Lung (tissue), 11 donors: ENCODE measurements at regions not wholly inside any gene's neighbourhood (a gene's known extent, or its start where the extent isn't known, plus 50 kb on each side); places are given as distances from the start of the nearest gene placed in this dataset.

Experiments
- ATAC-seq: fragments of 200-7000 bp; cut with Tn5 transposase; one replicate; pipeline ENCODE4 v1.9.1; 2020; ENCODE audit warnings: moderate number of reproducible peaks; ENCODE audit not compliant: insufficient read depth, low FRiP score
- DNase-seq, 3 donors: peaks; one replicate each; pipeline ENCODE4 v3.0.0-alpha.2; 2013 to 2017
- H3K27ac ChIP-seq, 2 donors: one replicate each; pipeline ENCODE4 v1.5.1; 2013; ENCODE audit warnings: mild to moderate bottlenecking in 2 of 2, moderate library complexity in 2 of 2, control low read depth in 1 of 2, inconsistent platforms in 1 of 2, low read depth in 1 of 2, low read length in 1 of 2
- H3K27me3 ChIP-seq, 3 donors: one replicate each; pipeline ENCODE4 v1.5.1; 2013; ENCODE audit warnings: low read length in 2 of 3; ENCODE audit not compliant: control insufficient read depth in 3 of 3, insufficient read depth in 3 of 3
- H3K36me3 ChIP-seq, 4 donors: one replicate each; pipeline ENCODE4 v1.5.1; 2013; ENCODE audit warnings: low read length in 4 of 4, mild to moderate bottlenecking in 1 of 4, moderate library complexity in 1 of 4; ENCODE audit not compliant: control insufficient read depth in 4 of 4, insufficient read depth in 4 of 4
- H3K4me1 ChIP-seq, 5 donors: one replicate each; pipeline ENCODE4 v1.5.1; 2013; ENCODE audit warnings: low read length in 5 of 5, mild to moderate bottlenecking in 2 of 5, moderate library complexity in 1 of 5; ENCODE audit not compliant: control insufficient read depth in 5 of 5, insufficient read depth in 5 of 5
- H3K4me3 ChIP-seq: one replicate; pipeline ENCODE4 v1.5.1; 2013; ENCODE audit warnings: mild to moderate bottlenecking, control low read depth, moderate library complexity
- H3K9ac ChIP-seq, 2 donors: one replicate each; pipeline ENCODE4 v1.5.1; 2013; ENCODE audit warnings: low read length in 2 of 2, control low read depth in 1 of 2; ENCODE audit not compliant: insufficient read depth in 1 of 2
- H3K9me3 ChIP-seq, 4 donors: one replicate each; pipeline ENCODE4 v1.5.1; 2013; ENCODE audit warnings: low read length in 3 of 4, mild to moderate bottlenecking in 1 of 4, moderate library complexity in 1 of 4; ENCODE audit not compliant: control insufficient read depth in 4 of 4, insufficient read depth in 3 of 4
- CTCF ChIP-seq: IDR thresholded peaks from 2 replicates; pipeline ENCODE4 v1.5.1; 2012; ENCODE audit warnings: mild to moderate bottlenecking; ENCODE audit errors: control extremely low read depth, extremely low read depth
- WGBS, 2 donors: extraction: QIAGEN DNeasy Blood & Tissue Kit; methylation state at CpG; one replicate each; pipeline ENCODE4 v1.1.7; 2013; 5-methylcytosine and 5-hydroxymethylcytosine counted together
- donor health status: control.
- donor health status: control.
- donor health status: Bipolar disorder and iron deficiency.
- donor health status: healthy.
- donor health status: DM: yes; HTN: yes; CAD: no.

GRCh38 chr4:147335183-147335582 is 145.7 kb upstream of the EDNRA start:
- H3K4me1 ChIP-seq = peaks cover 0 to 4% (median 0%) of the 10 kb centered on the region in 5 donors
- TF ChIP-seq CTCF = no peak
- H3K36me3 ChIP-seq = no peaks in the 10 kb centered on the region
- DNase-seq = no peak
- H3K4me3 ChIP-seq = no peak overlapping the region
- WGBS, 2 donors = 95 to 100% methylated on average over 1 of the region's 1 CpG
- H3K9ac ChIP-seq = no peak overlapping the region
- ATAC-seq = no peak
- H3K27ac ChIP-seq = no peak overlapping the region
- no peaks in the 10 kb centered on the region for H3K9me3 ChIP-seq
- no peaks in the 10 kb centered on the region for H3K27me3 ChIP-seq

- no peaks in the 10 kb centered on the region for H3K36me3 ChIP-seq
- ATAC-seq (no peak), DNase-seq (no peak)
- H3K4me3 ChIP-seq = no peak overlapping the region
- no peak for TF ChIP-seq CTCF
- 55 to 65% methylated on average over 2 of the region's 2 CpGs for WGBS, 2 donors
- H3K9me3 ChIP-seq = no peaks in the 10 kb centered on the region
- H3K4me1 ChIP-seq = peaks cover 0 to 4% (median 0%) of the 10 kb centered on the region in 5 donors
- no peak overlapping the region for H3K9ac ChIP-seq
- H3K27me3 ChIP-seq = no peaks in the 10 kb centered on the region
- H3K27ac ChIP-seq = no peak overlapping the region
Observed at GRCh38 chr4:147336252-147336651, 144.6 kb upstream of the EDNRA start.

- Histone ChIP-seq H3K4me3 (no peak overlapping the region), H3K9ac (no peak overlapping the region), H3K27ac (no peak overlapping the region), H3K36me3 (no peaks in the 10 kb centered on the region), H3K27me3 (no peaks in the 10 kb centered on the region), H3K9me3 (no peaks in the 10 kb centered on the region), H3K4me1 (peaks cover 0 to 4% (median 0%) of the 10 kb centered on the region in 5 donors)
- 80 to 83% methylated on average over 4 of the region's 4 CpGs for WGBS, 2 donors
- ATAC-seq (no peak), DNase-seq (no peak)
- no peak for TF ChIP-seq CTCF
Observed at GRCh38 chr4:147339100-147339499, 141.8 kb upstream of the EDNRA start.

GRCh38 chr4:147340111-147340510 is 140.8 kb upstream of the EDNRA start:
- no peak overlapping the region for H3K4me3 ChIP-seq
- TF ChIP-seq CTCF = no peak
- ATAC-seq = no peak

More at GRCh38 chr4:147340111-147340510, 140.8 kb upstream of the EDNRA start:
- H3K4me1 ChIP-seq = no peaks in the 10 kb centered on the region
- H3K36me3 ChIP-seq = no peaks in the 10 kb centered on the region
- no peaks in the 10 kb centered on the region for H3K27me3 ChIP-seq
- 80 to 89% methylated on average over 1 of the region's 1 CpG for whole genome bisulfite sequencing, 2 donors
- H3K9me3 ChIP-seq = no peaks in the 10 kb centered on the region
- H3K9ac ChIP-seq = no peak overlapping the region
- no peak overlapping the region for H3K27ac ChIP-seq
- no peak for DNase-seq
